AG09319 (cell line): ENCODE measurements at regions not wholly inside any gene's neighbourhood (a gene's known extent, or its start where the extent isn't known, plus 50 kb on each side); places are given as distances from the start of the nearest gene placed in this dataset.

ENCODE experiments used
- DNase-seq: peaks from one replicate; pipeline ENCODE4 v3.0.0-alpha.2; 2010; ENCODE audit warnings: low read depth; ENCODE audit errors: extremely low read depth
- TF ChIP-seq, protein P1 (sequence below): IDR thresholded peaks from 2 replicates; pipeline ENCODE4 v1.5.1; 2011; ENCODE audit warnings: low read depth, mild to moderate bottlenecking, inconsistent platforms, low read length, moderate library complexity

DNA sequence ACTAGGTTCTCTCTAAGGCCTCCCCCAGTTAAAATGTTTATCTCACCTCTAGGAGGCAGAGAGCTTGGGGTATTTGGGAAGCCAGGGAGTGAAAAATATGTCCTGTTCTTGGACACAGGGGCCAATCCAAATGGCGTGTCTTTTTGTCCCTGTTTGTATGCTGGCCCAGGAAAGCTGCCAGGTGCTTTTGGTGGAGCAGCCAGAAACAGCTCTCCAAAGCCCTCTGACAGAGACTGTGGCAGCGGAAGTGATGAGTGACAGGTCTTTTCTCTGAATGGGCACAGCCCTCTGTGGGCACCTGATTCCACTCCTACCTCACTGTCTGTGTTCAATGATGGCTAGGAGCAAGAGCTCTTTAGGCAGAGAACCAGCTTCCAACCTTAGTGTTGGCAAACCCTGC, 106.4 kb upstream of the KIRREL3 start:
- DNase-seq = no peak
- TF ChIP-seq, protein P1, sequence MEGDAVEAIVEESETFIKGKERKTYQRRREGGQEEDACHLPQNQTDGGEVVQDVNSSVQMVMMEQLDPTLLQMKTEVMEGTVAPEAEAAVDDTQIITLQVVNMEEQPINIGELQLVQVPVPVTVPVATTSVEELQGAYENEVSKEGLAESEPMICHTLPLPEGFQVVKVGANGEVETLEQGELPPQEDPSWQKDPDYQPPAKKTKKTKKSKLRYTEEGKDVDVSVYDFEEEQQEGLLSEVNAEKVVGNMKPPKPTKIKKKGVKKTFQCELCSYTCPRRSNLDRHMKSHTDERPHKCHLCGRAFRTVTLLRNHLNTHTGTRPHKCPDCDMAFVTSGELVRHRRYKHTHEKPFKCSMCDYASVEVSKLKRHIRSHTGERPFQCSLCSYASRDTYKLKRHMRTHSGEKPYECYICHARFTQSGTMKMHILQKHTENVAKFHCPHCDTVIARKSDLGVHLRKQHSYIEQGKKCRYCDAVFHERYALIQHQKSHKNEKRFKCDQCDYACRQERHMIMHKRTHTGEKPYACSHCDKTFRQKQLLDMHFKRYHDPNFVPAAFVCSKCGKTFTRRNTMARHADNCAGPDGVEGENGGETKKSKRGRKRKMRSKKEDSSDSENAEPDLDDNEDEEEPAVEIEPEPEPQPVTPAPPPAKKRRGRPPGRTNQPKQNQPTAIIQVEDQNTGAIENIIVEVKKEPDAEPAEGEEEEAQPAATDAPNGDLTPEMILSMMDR = no peak

DNA sequence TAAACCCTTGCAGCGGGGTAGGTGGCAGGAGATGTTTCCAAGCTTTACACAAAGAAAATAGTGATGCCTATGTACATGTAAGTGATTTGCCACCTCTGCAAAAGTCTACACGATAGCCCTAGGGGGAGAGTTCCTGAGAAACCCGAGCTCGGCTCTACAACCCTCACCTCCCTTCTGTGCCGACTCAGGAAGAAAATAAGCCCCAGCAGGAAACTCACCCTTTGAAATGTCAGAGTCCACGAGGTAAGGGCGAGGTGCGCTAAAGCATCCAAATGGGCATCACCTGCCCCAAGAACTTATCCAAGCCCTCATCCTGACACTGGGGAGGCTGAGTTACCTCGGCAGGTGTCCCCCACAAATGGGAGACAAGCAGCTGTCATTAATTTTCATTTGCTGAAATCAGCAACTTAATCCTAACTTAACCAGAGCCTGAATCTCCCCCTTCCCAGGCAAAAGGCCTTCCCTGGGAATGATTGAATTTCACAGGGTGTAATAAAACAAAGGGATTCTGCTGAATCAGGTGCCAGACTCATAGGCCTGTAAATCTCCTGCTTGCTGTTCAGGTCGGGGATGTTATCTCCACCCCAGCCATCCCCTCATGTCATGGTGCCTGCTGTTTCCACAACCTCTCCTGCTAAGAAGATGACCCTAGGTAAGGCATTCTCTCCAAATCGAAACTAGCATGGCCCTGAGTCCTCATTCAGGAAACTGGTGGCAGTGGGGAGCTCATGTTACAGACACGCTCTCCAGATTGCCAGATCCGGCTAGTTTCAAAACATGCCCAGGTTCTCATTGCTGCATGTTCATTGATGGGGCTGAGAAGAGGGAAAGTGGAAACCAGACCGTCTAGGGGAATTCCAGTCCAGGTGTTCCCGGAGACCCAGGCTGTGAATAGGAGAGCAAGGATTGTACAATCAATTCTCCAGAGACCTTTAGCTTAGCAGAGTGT, 105.3 kb upstream of the KIRREL3 start:
- DNase-seq = no peak
- TF ChIP-seq, protein P1 = no peak

DNA sequence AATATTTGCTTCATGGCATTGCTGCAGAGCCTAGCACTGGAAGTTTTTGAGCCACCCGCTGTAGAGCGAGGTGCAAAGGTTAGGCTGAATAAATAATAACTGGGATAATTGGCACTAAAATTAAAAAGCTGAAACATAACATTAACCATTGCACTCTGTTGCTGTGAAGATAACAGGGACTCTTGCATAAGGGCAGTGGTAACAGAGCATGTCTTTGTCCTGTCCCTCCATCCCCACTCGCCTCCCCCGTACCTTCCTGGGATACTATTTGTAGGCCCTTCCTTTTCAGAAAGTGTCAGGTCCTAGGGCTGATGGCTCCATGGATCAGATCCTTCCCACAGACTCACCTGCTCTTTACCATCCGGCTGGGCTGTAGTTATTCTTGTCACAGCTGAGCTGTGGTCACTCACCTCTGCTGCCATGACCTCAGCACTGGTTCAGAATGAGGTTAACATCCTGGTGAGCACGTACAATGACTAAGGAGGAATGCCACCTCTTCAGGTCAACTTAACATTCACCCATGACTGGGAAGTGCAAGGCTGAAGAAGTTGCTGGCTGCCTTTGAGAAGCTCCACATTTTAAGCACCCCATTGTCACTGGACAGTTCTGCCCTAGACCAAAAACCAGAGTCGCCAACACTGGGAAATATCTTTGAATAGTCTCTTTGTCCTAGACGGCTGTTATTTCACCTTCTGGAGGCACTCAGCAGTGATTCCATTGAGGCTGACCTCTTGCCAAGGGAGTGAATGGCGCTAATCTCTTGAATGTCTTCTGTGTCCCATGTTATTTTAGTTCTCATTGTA, 103.2 kb upstream of the KIRREL3 start:
- TF ChIP-seq, protein P1 = no peak

DNA sequence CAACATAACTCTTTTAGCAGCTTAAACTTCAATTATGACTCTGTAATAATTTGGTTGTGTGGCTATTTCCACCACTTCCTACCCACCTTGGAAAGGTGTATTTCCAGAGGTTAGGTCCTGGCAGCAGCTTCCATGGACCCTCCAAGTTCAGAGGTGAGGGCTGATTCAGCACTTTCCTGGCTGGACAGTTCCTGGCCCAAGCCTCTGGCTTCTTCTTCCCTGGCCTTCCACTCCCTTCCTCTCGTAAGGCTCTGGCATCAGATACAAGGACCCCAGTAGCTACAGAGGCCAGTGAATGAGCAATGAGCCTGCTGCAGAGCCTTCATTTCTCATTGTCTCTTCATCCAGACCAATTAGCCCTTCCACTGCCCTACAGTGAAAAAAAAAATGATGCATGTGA, 98.1 kb upstream of the KIRREL3 start:
- DNase-seq = no peak
- TF ChIP-seq, protein P1 = no peak

More for the DNA sequence above, 103.2 kb upstream of the KIRREL3 start:
- DNase-seq = no peak

DNA sequence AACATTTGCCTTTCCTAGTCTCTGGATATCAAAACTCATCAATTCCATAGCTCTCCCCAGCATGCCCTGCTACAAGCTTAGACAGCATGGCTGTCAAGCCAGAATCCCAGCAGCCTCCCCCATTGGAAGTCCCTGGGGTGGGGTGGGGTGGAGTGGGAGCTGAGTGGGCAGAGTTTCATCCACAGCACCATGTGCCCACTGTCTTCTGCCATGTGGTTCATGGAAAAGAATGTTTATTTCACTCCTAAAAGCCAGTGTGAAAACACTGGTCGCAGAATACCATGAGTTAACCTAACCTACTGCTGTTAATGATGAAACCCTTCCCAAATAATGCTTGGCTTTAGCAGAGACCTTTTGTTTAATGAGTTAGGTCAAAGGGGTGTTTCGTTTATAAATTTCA, 80.2 kb upstream of the KIRREL3 start:
- TF ChIP-seq, protein P1 = no peak
- DNase-seq = no peak

DNA sequence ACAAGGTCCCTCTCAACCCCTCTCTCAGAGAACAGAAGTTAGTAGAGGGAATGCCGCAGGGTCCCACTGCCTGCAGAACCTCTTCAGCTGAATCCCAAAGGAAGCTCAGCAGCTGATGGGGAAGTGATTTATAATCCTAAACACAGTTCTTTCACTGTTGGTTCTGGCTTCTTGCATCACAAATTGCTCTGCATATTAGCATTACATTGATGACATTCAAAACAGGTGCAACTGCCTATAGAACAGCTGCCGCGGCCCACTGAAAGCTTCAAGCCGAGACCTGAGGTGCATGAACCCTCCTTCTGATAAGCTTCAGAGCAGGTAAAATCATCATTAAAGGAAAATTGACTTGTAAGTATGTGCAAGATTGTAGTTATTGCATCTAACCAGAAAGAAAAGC, 75.2 kb upstream of the KIRREL3 start:
- DNase-seq = no peak
- TF ChIP-seq, protein P1 = no peak

DNA sequence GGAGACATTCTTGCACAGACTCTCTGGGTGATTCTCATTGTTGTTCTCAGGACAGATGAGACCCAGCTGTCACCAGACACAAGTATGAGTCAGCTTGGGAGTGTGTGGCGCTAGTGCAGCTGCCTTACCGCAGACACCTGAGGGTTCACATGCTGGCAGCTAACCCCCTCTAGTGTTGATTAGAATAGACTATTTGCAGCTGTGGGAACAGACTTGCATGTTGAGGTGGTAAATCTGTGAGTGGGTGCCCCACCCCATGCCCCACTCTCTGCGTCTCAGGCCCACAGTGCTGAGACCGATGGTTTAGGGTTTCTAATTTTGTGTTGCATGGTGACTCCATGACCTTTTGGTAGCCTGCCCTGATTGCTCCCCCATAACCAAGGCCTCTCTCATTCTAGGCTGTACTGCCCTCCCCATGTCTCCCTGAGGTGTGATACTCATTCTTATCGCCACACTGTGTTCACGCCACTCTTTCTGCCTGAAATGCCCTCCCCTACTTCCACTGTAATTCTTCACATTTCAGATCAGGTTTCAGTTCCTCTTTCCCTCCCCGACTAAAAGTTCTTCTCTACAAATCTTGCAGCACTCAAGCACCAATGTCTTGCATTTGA, 73.7 kb upstream of the KIRREL3 start:
- TF ChIP-seq, protein P1 = peak; percentile 30
- no peak for DNase-seq
